PC-9 (cell line): ENCODE measurements at regions not wholly inside any gene's neighbourhood (a gene's known extent, or its start where the extent isn't known, plus 50 kb on each side); places are given as distances from the start of the nearest gene placed in this dataset.

Experiments
- EZH2 ChIP-seq: fragments of 200-600 bp; sonication (generic); IDR thresholded peaks from 2 replicates; pipeline ENCODE4 v1.8.0; 2017; ENCODE audit warnings: antibody characterized with exemption, low read depth
- TF ChIP-seq, protein P1 (sequence below): fragments of 200-600 bp; sonication (generic); conservative IDR thresholded peaks from 2 replicates; pipeline ENCODE4 v1.6.1; 2017; ENCODE audit warnings: mixed run types, antibody characterized with exemption, mild to moderate bottlenecking, moderate library complexity

DNA sequence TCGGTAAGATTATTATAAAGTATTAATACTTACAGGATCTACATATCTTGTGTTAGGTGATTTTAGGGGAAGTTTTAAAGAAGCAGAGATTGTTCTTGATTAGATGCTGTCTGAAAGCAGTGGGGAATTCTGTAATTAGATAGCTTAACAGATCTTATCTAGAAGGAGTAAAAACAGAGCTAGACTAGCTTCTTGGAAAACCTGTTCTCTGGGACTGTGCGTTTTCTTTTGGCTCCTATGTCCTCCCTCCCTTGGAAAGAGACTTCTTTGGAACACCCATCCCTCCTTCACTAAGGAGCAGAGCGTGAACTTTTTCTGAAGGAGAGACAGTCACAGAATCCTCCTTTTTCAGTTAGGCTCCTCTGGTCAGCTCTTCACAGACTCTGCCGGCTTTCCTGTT, 83.5 kb upstream of the ZNF184 start:
- TF ChIP-seq, protein P1, sequence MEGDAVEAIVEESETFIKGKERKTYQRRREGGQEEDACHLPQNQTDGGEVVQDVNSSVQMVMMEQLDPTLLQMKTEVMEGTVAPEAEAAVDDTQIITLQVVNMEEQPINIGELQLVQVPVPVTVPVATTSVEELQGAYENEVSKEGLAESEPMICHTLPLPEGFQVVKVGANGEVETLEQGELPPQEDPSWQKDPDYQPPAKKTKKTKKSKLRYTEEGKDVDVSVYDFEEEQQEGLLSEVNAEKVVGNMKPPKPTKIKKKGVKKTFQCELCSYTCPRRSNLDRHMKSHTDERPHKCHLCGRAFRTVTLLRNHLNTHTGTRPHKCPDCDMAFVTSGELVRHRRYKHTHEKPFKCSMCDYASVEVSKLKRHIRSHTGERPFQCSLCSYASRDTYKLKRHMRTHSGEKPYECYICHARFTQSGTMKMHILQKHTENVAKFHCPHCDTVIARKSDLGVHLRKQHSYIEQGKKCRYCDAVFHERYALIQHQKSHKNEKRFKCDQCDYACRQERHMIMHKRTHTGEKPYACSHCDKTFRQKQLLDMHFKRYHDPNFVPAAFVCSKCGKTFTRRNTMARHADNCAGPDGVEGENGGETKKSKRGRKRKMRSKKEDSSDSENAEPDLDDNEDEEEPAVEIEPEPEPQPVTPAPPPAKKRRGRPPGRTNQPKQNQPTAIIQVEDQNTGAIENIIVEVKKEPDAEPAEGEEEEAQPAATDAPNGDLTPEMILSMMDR: no peak
- TF ChIP-seq EZH2: no peak
